Astrocyte (in vitro differentiated cells and primary cell): ENCODE measurements at regions not wholly inside any gene's neighbourhood (a gene's known extent, or its start where the extent isn't known, plus 50 kb on each side); places are given as distances from the start of the nearest gene placed in this dataset.

Experiments used
- DNase-seq: peaks from one replicate; pipeline ENCODE4 v3.0.0-alpha.2; 2010; ENCODE audit warnings: low read depth
- FAIRE-seq: peaks from 2 replicates; lab custom pipeline; 2011; peaks lifted over from hg19 to GRCh38; lab: Jason Lieb, UNC
- H2AFZ ChIP-seq: 2 replicates; pipeline ENCODE4 v1.6.0; 2012; ENCODE audit warnings: low read depth, low read length, inconsistent platforms
- H3K27ac ChIP-seq: 2 replicates; pipeline ENCODE4 v1.5.1; 2011; ENCODE audit warnings: low read depth, low read length, inconsistent platforms
- H3K27me3 ChIP-seq: 2 replicates; pipeline ENCODE4 v1.6.0; 2011; ENCODE audit warnings: low read length, inconsistent platforms; ENCODE audit not compliant: insufficient read depth
- H3K36me3 ChIP-seq: 2 replicates; pipeline ENCODE4 v1.5.1; 2011; ENCODE audit warnings: low read length, inconsistent platforms; ENCODE audit not compliant: insufficient read depth
- H3K4me1 ChIP-seq: 2 replicates; pipeline ENCODE4 v1.5.1; 2011; ENCODE audit warnings: low read length, inconsistent platforms; ENCODE audit not compliant: insufficient read depth
- H3K4me2 ChIP-seq: 2 replicates; pipeline ENCODE4 v1.6.0; 2012; ENCODE audit warnings: low read length, inconsistent platforms
- H3K4me3 ChIP-seq: 2 replicates; pipeline ENCODE4 v1.5.1; 2011; ENCODE audit warnings: low read depth, mild to moderate bottlenecking, low read length, inconsistent platforms; ENCODE audit not compliant: insufficient read depth
- H3K79me2 ChIP-seq: 2 replicates; pipeline ENCODE4 v1.6.0; 2012; ENCODE audit warnings: mild to moderate bottlenecking, low read length, inconsistent platforms; ENCODE audit not compliant: insufficient read depth
- H3K9ac ChIP-seq: 2 replicates; pipeline ENCODE4 v1.6.0; 2012; ENCODE audit warnings: mild to moderate bottlenecking, low read length, inconsistent platforms
- H3K9me3 ChIP-seq: 2 replicates; pipeline ENCODE4 v1.5.1; 2012; ENCODE audit warnings: low read depth, mild to moderate bottlenecking, low read length, inconsistent platforms; ENCODE audit not compliant: insufficient read depth
- H4K20me1 ChIP-seq: 2 replicates; pipeline ENCODE4 v1.6.0; 2012; ENCODE audit warnings: low read length, inconsistent platforms; ENCODE audit not compliant: insufficient read depth
- H3K27ac Mint-ChIP-seq: one replicate; pipeline ENCODE4 v1.8.0; 2021; ENCODE audit warnings: mild to moderate bottlenecking, mixed read lengths; ENCODE audit not compliant: unreplicated experiment
- H3K27me3 Mint-ChIP-seq: one replicate; pipeline ENCODE4 v1.8.0; 2021; ENCODE audit warnings: low read depth, mixed read lengths; ENCODE audit not compliant: unreplicated experiment
- H3K36me3 Mint-ChIP-seq: one replicate; pipeline ENCODE4 v1.8.0; 2021; ENCODE audit warnings: low read depth, mixed read lengths; ENCODE audit not compliant: unreplicated experiment
- H3K4me1 Mint-ChIP-seq: one replicate; pipeline ENCODE4 v1.8.0; 2021; ENCODE audit warnings: low read depth, mixed read lengths; ENCODE audit not compliant: unreplicated experiment
- H3K4me3 Mint-ChIP-seq: one replicate; pipeline ENCODE4 v1.8.0; 2021; ENCODE audit warnings: mild to moderate bottlenecking, moderate library complexity, mixed read lengths; ENCODE audit not compliant: unreplicated experiment
- H3K9me3 Mint-ChIP-seq: one replicate; pipeline ENCODE4 v1.8.0; 2021; ENCODE audit warnings: mild to moderate bottlenecking, mixed read lengths; ENCODE audit not compliant: unreplicated experiment
- EZH2 ChIP-seq: IDR thresholded peaks from 2 replicates; pipeline ENCODE4 v1.6.1; 2012; ENCODE audit warnings: mild to moderate bottlenecking, low read length, inconsistent platforms; ENCODE audit not compliant: insufficient read depth
- TF ChIP-seq, protein P1 (sequence below): IDR thresholded peaks from 2 replicates; pipeline ENCODE4 v1.5.1; 2011; ENCODE audit warnings: low read depth, mild to moderate bottlenecking, inconsistent platforms, low read length, moderate library complexity; ENCODE audit not compliant: insufficient read depth

DNA sequence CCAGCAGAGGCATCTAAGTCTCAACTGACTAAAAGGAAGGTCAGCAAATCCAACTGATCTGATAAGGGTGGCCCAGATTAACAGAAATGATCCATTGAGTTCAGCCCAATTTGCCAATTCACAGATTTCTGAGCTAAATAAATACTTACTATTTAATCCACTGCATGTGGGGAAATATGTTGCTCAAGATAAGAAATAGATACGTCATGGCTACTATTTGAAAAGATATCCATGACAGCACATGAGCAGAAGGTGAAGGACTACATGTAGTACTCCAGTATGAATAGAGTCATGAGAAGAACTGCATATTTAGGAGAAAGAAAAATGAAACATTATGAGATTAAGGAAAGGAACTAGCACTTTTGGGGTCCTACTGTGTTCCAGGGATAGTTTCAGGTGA lies 332.4 kb downstream of the ARPP21 start:
- no peaks in the 10 kb centered on the region for H4K20me1 ChIP-seq
- Mint-ChIP-seq H3K27ac (no peak overlapping the region), H3K9me3 (no peaks in the 10 kb centered on the region), H3K36me3 (no peaks in the 10 kb centered on the region), H3K27me3 (peaks cover 4% of the 10 kb centered on the region), H3K4me3 (no peak overlapping the region), H3K4me1 (no peaks in the 10 kb centered on the region)
- DNase-seq (no peak), FAIRE-seq (no peak)
- H3K9ac ChIP-seq = no peak overlapping the region
- H3K27ac ChIP-seq = no peak overlapping the region
- H3K4me1 ChIP-seq = no peaks in the 10 kb centered on the region
- no peaks in the 10 kb centered on the region for H3K79me2 ChIP-seq
- no peaks in the 10 kb centered on the region for H3K36me3 ChIP-seq
- no peak overlapping the region for H2AFZ ChIP-seq
- no peaks in the 10 kb centered on the region for H3K9me3 ChIP-seq
- H3K4me2 ChIP-seq = no peak overlapping the region
- H3K27me3 ChIP-seq = no peaks in the 10 kb centered on the region
- TF ChIP-seq, protein P1, sequence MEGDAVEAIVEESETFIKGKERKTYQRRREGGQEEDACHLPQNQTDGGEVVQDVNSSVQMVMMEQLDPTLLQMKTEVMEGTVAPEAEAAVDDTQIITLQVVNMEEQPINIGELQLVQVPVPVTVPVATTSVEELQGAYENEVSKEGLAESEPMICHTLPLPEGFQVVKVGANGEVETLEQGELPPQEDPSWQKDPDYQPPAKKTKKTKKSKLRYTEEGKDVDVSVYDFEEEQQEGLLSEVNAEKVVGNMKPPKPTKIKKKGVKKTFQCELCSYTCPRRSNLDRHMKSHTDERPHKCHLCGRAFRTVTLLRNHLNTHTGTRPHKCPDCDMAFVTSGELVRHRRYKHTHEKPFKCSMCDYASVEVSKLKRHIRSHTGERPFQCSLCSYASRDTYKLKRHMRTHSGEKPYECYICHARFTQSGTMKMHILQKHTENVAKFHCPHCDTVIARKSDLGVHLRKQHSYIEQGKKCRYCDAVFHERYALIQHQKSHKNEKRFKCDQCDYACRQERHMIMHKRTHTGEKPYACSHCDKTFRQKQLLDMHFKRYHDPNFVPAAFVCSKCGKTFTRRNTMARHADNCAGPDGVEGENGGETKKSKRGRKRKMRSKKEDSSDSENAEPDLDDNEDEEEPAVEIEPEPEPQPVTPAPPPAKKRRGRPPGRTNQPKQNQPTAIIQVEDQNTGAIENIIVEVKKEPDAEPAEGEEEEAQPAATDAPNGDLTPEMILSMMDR = no peak
- TF ChIP-seq EZH2 = no peak
- H3K4me3 ChIP-seq = no peak overlapping the region

DNA sequence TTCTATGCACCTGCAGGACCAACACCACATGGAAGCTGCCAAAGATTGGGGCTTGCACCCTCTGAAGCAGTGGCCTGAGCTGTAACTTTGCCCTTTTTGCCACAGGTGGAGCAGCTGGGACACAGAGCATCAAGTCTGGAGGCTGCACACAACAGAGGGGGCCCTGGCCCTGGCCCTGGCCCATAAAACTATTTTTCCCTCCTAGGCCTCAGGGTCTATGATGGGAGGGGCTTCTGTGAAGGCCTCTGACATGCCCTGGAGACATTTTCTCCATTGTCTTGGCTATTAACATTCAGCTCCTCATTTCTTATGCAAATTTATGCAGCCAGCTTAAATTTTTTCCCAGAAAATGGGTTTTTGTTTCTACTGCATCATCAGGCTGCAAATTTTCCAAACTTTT lies 335.5 kb downstream of the ARPP21 start:
- DNase-seq = no peak

DNA sequence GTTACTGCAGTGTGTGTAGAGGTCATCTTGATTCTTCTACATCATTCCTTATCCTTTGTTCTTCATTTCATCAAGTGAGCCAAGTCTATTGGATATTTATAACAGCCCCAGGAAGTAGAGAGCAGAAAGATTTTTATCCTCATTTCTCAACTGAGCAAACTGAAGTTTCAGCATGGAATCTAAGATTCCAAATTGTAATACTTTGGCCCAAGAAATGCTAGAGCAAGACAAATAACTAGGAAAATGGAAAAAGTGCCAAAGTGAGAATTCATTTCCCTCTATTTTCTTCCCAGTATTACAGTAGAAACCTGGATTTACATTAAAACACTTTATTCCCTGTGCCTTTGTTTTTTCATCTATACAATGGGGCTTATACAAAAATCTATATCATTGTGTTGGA lies 346.8 kb downstream of the ARPP21 start:
- DNase-seq (no peak), FAIRE-seq (no peak)
- Histone ChIP-seq H3K9ac (no peak overlapping the region), H3K27ac (no peak overlapping the region), H2AFZ (no peak overlapping the region), H3K27me3 (no peaks in the 10 kb centered on the region), H3K79me2 (no peaks in the 10 kb centered on the region), H4K20me1 (no peaks in the 10 kb centered on the region), H3K9me3 (no peaks in the 10 kb centered on the region), H3K4me3 (no peak overlapping the region), H3K4me1 (no peaks in the 10 kb centered on the region), H3K4me2 (no peak overlapping the region), H3K36me3 (no peaks in the 10 kb centered on the region)
- H3K9me3 Mint-ChIP-seq = no peaks in the 10 kb centered on the region
- no peak overlapping the region for H3K27ac Mint-ChIP-seq
- H3K27me3 Mint-ChIP-seq = no peaks in the 10 kb centered on the region
- TF ChIP-seq, protein P1 = no peak
- no peak for TF ChIP-seq EZH2
- no peak overlapping the region for H3K4me3 Mint-ChIP-seq
- H3K4me1 Mint-ChIP-seq = no peaks in the 10 kb centered on the region
- H3K36me3 Mint-ChIP-seq = no peaks in the 10 kb centered on the region

More for the DNA sequence above, 335.5 kb downstream of the ARPP21 start:
- no peaks in the 10 kb centered on the region for H3K4me1 Mint-ChIP-seq
- no peaks in the 10 kb centered on the region for H3K9me3 ChIP-seq
- H3K27me3 Mint-ChIP-seq = no peaks in the 10 kb centered on the region
- H3K9me3 Mint-ChIP-seq = no peaks in the 10 kb centered on the region
- no peaks in the 10 kb centered on the region for H3K36me3 ChIP-seq
- no peak overlapping the region for H3K9ac ChIP-seq
- H3K4me3 Mint-ChIP-seq = no peak overlapping the region
- H3K27ac ChIP-seq = no peak overlapping the region
- H3K27ac Mint-ChIP-seq = no peak overlapping the region
- H3K27me3 ChIP-seq = no peaks in the 10 kb centered on the region
- H3K79me2 ChIP-seq = no peaks in the 10 kb centered on the region
- no peak overlapping the region for H2AFZ ChIP-seq
- H3K4me2 ChIP-seq = no peak overlapping the region
- H3K4me1 ChIP-seq = no peaks in the 10 kb centered on the region
- no peaks in the 10 kb centered on the region for H4K20me1 ChIP-seq
- H3K36me3 Mint-ChIP-seq = no peaks in the 10 kb centered on the region
- H3K4me3 ChIP-seq = no peak overlapping the region
- FAIRE-seq = no peak
- no peak for TF ChIP-seq EZH2
- TF ChIP-seq, protein P1 = no peak
